ENCODE measurements at regions not wholly inside any gene's neighbourhood (a gene's known extent, or its start where the extent isn't known, plus 50 kb on each side); places are given as distances from the start of the nearest gene placed in this dataset.

DNA sequence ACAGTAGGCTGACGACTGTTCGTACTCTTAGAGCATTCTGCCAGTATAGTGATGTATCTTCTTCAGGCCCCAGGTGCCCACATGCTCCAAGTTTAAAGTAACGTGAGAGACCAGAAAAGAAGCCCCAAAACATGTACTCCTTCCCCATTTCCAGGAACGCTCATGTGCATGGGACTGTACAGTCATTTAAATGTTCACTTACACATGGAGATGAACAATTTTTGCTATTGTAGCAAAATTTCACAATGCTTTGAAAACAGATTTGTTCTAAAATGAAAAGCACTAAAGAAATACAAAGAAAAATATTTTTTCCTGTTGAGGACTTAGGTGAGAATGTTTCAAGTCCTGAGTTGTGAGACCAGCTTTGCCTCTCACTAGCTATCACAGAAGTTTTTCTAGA, 269.3 kb upstream of the PRDM1 start:
- no peak for TF ChIP-seq CTCF (IDR thresholded peaks at IDR 0.05)
- no peak for TF ChIP-seq EZH2 (IDR thresholded peaks at IDR 0.05; ENCODE audit: borderline replicate concordance, insufficient read depth, low read depth, low read length, poor library complexity, severe bottlenecking)
